ENCODE measurements at regions not wholly inside any gene's neighbourhood (a gene's known extent, or its start where the extent isn't known, plus 50 kb on each side); places are given as distances from the start of the nearest gene placed in this dataset.

DNA sequence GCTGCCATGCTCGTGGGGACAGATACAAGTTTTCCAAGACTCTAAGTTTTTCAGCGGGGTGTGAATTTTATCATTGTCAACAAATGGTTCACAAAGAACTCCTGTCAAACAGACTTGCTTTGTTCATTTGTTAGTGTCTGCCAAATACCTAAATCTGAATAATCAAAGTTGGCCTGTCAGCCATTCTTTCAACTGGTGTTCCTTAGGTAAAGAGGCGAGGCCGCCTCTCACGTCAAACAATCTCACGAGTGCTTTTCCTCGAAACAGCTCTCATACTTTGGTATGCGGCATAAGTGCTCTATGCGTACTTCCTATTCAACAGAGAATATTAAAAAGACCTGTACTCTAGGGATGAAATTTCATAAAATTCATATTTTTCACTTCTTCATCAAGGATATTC, 51.4 kb upstream of the KANK4 start:
- DNase-seq = no peak

DNA sequence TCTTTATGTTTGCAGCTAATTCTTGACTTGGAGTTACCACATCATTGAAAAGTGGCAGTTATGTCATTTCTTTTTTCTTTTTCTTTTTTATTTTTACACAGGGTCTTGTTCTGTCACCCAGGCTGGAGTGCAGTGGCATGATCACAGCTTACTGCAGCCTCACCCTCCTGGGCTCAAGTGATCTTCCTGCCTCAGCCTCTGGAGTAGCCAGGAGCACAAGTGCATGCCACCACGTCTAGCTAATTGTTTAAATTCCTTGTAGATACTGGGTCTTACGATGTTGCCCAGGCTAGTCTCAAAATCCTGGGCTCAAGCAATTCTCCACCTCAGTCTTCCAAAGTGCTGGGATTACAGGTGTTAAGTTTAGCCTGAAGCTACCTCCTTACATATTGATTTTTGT, 52.1 kb upstream of the KANK4 start:
- DNase-seq = no peak

DNA sequence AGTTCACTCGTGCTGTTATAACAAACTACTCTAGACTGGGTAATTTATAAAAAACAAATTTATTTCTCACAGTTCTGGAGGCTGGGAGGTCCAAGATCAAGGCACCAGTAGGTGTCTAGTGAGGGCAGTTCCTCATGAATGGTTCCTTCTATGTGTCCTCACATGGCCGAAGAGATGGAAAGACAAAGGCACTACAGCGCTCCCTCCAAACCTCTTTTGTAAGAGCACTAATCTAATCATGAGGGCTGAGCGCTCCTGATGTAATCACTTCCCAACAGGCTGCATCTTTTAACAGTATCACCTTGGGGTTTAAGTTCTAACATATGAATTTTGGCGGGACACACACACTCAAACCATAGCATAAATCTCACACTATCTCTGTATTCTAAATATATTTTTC, 54.0 kb upstream of the KANK4 start:
- no peak for DNase-seq

DNA sequence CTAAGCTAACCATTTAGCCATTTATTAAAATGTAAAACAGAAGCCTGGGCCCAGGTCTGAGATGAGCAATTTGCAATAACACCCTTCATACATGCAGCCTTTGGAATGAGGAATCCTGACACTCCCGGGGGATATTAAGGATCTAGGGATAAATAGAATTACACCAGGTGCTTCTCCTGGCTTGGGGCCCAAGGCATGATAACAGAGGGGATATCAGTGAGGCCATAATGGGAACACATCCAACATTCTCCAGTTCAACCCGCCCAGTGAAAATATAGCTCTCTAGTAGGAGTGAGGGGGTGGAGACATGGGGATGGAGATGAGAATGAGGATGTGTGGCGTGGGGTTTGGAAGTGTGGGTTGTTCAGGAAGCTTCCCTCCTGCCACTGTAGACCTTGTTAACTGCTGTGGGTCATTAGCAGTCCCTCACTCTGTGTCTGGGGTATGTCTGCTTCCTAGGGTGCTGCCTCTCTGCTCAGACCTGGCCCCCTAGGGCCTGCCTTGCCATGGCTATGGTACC, 57.9 kb upstream of the KANK4 start:
- DNase-seq = no peak

DNA sequence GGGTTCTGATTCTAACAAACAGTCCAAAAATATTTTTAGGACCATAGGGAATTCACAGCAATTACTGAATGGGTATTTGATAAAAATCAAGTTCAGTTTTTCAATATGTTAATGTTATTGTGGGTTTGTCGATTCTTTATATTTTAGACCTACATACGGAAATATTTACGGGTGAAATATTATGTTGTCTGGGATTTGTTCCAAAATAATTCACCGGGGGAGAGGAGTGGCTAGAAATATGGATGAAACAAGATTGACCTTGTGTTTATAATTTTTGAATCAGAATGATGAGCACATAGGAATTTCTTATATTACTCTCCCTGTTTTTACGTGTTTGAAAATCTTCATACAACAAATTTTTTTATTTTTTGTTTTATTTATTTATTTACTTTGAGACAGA, 56.7 kb upstream of the USP1 start:
- no peak for DNase-seq

DNA sequence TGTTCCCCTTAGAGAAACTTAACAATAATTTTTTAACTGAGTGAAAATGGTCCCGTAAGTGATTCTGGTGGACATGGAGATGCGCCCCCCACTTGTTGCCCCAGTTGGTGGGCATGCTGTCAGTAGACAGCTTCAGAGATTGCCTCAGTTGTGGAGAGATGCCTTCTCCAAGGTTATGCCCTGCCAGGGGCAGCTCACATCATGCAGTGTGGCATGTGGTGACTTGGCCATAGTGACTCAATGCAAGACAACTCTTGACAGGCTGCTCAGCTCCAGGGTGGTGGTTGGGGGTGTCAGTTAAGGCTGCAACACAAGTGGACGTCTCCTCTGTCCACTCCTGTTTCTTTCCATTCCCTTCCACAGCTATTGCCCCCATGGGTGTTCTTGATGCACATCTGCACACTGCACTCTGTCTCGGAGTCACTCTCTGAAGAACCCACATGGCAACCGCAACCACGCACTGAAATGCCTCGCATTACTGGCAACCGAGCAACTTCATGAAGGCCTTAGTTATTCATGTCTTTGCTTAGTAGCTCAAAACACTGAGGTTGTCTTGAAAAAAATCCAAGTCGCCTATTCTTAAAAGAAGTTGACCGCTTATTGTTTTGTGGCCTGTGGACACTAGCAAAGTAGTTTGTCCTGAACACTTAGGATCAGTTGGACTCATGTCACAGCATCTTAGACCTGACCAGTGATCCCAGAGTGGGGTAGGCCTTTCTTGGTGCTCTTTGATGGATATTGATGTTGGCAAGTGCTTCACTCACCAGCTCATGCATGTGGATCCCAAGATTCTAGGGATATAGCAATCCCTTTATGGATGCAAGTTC, 54.8 kb upstream of the USP1 start:
- DNase-seq = no peak

DNA sequence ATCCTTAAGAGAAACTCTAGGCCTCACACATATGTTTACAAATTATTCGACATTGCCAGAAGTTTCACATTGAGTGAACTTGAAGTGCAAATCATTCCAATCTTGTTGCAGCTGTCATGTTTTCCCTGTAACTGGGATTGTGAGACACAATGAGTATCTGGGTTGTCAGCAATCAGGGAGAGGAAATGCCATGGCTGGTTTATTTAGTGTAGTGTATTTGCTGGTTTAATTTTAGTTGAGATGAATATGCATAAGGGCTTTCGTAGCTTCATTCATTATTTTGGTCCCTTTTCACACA, 54.2 kb upstream of the USP1 start:
- DNase-seq = no peak

DNA sequence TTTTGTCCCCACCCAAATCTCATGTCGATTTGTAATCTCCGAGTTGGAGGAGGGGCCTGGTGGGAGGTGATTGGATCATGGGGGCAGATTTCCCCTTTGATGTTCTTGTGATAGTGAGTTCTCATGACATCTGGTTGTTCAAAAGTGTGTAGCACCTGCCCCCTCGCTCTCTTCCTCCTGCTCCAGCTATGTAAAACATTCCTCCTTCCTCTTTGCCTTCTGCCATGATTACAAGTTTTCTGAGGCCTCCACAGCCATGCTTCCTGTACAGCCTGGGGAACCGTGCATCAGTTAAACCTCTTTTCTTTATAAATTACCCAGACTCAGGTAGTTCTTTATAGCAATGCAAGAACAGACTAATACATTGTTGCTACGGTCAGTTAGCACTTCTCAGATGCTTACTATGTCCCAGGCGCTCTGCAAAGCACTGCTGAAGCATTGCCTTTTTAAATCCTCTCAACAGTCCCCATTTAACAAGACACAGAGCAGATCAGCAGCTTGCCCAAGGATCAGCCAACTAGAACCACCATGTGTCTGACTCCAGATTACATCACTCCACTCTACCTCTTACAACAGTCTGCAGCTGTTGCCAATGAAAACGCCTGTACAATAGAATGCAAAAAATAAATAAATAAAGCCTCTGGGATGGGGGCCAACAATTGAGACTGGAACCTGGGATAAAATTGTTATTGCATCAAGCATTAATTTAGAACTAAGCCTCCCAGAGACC, 52.4 kb upstream of the USP1 start:
- peak; percentile 59 for DNase-seq

DNA sequence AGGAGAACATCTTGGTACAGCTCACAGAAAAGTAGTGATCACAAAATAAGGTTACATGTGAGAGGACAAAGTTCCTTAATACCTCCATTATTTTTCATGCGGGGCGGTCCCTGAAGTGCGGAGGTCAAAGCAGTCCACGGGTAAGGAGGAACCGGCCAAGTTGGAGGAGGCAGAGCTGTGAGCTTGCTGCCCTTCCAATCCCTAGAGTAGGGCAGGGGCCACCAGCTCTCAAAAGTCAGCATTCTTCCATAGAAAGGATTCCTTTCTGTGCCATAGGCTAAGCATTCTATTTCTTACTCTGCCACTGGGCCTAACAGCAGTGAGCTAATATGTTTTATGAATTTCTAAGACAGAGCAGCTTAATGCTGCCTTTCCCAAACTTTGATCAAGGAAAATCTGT, 50.9 kb upstream of the USP1 start:
- DNase-seq = no peak

DNA sequence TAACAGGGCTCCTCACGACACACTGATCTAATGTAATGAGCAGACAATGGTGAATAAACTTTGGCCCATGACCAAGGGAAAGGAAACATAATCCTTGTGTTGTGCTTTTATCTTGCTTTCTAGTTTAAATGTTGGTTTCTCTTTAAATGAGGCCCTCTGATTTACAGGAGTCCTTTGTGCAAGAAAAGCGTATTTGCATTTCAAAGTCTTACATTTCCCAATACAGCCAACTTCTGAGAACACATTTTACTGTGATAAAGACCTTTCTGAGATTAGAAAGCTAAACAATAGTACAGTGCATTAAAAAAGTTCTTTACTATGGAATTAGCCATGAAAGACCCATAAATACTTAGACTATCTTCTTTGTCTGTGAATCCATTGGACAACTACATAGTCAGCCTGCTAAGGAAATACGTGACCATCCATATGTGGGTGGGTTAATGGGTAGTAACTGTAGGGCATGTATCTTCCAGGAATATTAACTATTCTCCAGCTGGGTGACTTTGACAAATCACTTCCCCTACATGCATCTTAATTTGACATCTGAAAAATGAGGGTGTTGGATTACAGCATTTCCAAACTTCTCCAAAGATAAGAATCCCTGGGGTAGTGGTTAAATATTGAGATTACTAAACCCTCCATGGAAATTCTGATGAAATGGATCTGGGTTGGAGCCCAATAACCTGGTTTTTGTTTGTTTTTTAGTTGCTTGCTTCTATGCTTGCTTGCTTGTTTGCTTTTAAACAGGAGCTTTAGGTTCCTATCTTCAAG, 50.3 kb upstream of the USP1 start:
- no peak for DNase-seq

Measured in NCI-H510A (cell line).